Astrocyte (in vitro differentiated cells and primary cell): ENCODE measurements at regions not wholly inside any gene's neighbourhood (a gene's known extent, or its start where the extent isn't known, plus 50 kb on each side); places are given as distances from the start of the nearest gene placed in this dataset.

Experiments
- EZH2 ChIP-seq: IDR thresholded peaks from 2 replicates; pipeline ENCODE4 v1.6.1; 2012; ENCODE audit warnings: mild to moderate bottlenecking, low read length, inconsistent platforms; ENCODE audit not compliant: insufficient read depth
- TF ChIP-seq, protein P1 (sequence below): IDR thresholded peaks from 2 replicates; pipeline ENCODE4 v1.5.1; 2011; ENCODE audit warnings: low read depth, mild to moderate bottlenecking, inconsistent platforms, low read length, moderate library complexity; ENCODE audit not compliant: insufficient read depth

- TF ChIP-seq EZH2: no peak
- TF ChIP-seq, protein P1, sequence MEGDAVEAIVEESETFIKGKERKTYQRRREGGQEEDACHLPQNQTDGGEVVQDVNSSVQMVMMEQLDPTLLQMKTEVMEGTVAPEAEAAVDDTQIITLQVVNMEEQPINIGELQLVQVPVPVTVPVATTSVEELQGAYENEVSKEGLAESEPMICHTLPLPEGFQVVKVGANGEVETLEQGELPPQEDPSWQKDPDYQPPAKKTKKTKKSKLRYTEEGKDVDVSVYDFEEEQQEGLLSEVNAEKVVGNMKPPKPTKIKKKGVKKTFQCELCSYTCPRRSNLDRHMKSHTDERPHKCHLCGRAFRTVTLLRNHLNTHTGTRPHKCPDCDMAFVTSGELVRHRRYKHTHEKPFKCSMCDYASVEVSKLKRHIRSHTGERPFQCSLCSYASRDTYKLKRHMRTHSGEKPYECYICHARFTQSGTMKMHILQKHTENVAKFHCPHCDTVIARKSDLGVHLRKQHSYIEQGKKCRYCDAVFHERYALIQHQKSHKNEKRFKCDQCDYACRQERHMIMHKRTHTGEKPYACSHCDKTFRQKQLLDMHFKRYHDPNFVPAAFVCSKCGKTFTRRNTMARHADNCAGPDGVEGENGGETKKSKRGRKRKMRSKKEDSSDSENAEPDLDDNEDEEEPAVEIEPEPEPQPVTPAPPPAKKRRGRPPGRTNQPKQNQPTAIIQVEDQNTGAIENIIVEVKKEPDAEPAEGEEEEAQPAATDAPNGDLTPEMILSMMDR: no peak
Observed at GRCh38 chr17:71084838-71085237, 915.5 kb downstream of the KCNJ2 start.
